ENCODE measurements at regions not wholly inside any gene's neighbourhood (a gene's known extent, or its start where the extent isn't known, plus 50 kb on each side); places are given as distances from the start of the nearest gene placed in this dataset.

GRCh38 chrX:13189380-13189779, 130.5 kb downstream of the ATXN3L start:
- no peak for TF ChIP-seq SPI1 (IDR thresholded peaks at IDR 0.05; ENCODE audit: low read depth, low read length)
- TF ChIP-seq TAF1 (IDR thresholded peaks at IDR 0.05; ENCODE audit: low read depth, low read length) = no peak
- TF ChIP-seq POLR2A (IDR thresholded peaks at IDR 0.05; ENCODE audit: low read depth, low read length) = no peak
- TF ChIP-seq POLR2AphosphoS5 (IDR thresholded peaks at IDR 0.05; ENCODE audit: low read depth, low read length) = no peak
- no peak for TF ChIP-seq POU2F2 (IDR thresholded peaks at IDR 0.05; ENCODE audit: low read depth, low read length)
- TF ChIP-seq PAX5 (IDR thresholded peaks at IDR 0.05; ENCODE audit: insufficient read depth, low read length, severe bottlenecking) = no peak

Measured in GM12891 (cell line).